K562 (cell line): ENCODE measurements at regions not wholly inside any gene's neighbourhood (a gene's known extent, or its start where the extent isn't known, plus 50 kb on each side); places are given as distances from the start of the nearest gene placed in this dataset.

Experiments
- ATAC-seq: fragments of 200-7000 bp; cut with Tn5 transposase; 3 replicates; pipeline ENCODE4 v1.9.1; 2020; ENCODE audit warnings: moderate library complexity
- BruUV-seq: library from RNA; stranded (reverse); fragments of 400-500 nt; replicated peaks from 2 replicates; lab custom pipeline; 2021; lab: Mats Ljungman, UMichigan
- CTCF ChIA-PET: fragments of 300-600 bp; formaldehyde crosslinking; extraction: SDS; loops from one replicate; lab custom pipeline; 2021; ENCODE audit warnings: low intra/inter-chr PET ratio; lab: Yijun Ruan, JAX
- POLR2A ChIA-PET: fragments of 300-600, 350-650 bp; sonication (Branson Sonifier 250); formaldehyde crosslinking; extraction: SDS; loops from one replicate; lab custom pipeline; 2021; ENCODE audit warnings: antibody characterized with exemption, inconsistent platforms; lab: Yijun Ruan, JAX
- DNase-seq, 4 experiments: peaks; one replicate each; pipeline versions ENCODE4 v3.0.0 to v3.0.0-alpha.2; 2011 to 2018; ENCODE audit warnings: low spot score in 3 of 4, mixed read lengths in 3 of 4; ENCODE audit errors: extremely low read depth in 1 of 4
- FAIRE-seq: peaks from 2 replicates; lab custom pipeline; 2011; peaks lifted over from hg19 to GRCh38; lab: Jason Lieb, UNC
- H2AFZ ChIP-seq: 2 replicates; pipeline ENCODE4 v1.6.0; 2011; ENCODE audit warnings: low read depth, low read length, control low read depth, inconsistent platforms
- H3K27ac ChIP-seq: fragments of 200-600 bp; 3 replicates; pipeline ENCODE4 v1.8.0; 2011; ENCODE audit warnings: low read depth, mild to moderate bottlenecking, control low read depth, inconsistent platforms, low read length, moderate library complexity, mixed read lengths; ENCODE audit errors: extremely low read depth
- H3K27me3 ChIP-seq, 2 experiments: fragments of 300-600 bp in 1 of 2; 2 replicates in 1 of 2; 3 replicates in 1 of 2; pipeline versions ENCODE4 v1.6.0 to v1.8.0; 2011; ENCODE audit warnings: inconsistent platforms in 2 of 2, low read length in 2 of 2, mild to moderate bottlenecking in 1 of 2, mixed read lengths in 1 of 2, moderate library complexity in 1 of 2; ENCODE audit not compliant: control insufficient read depth in 2 of 2, insufficient read depth in 2 of 2
- H3K36me3 ChIP-seq: fragments of 300-600 bp; 3 replicates; pipeline ENCODE4 v1.8.0; 2011; ENCODE audit warnings: mild to moderate bottlenecking, low read length, inconsistent platforms; ENCODE audit not compliant: control insufficient read depth, insufficient read depth
- H3K4me1 ChIP-seq, 2 experiments: fragments of 200-600 bp in 1 of 2; replicated peaks in 1 of 2; 2 replicates in 1 of 2; 3 replicates in 1 of 2; pipeline versions ENCODE4 v1.5.1 to v1.8.0; 2011; ENCODE audit warnings: inconsistent platforms in 2 of 2, low read length in 2 of 2, mild to moderate bottlenecking in 1 of 2, mixed read lengths in 1 of 2, moderate library complexity in 1 of 2; ENCODE audit not compliant: control insufficient read depth in 2 of 2, insufficient read depth in 2 of 2
- H3K4me2 ChIP-seq: 2 replicates; pipeline ENCODE4 v1.6.1; 2011; ENCODE audit warnings: low read length, control low read depth, inconsistent platforms, mixed read lengths; ENCODE audit not compliant: insufficient read depth
- H3K4me3 ChIP-seq: fragments of 200-600 bp; sonication (generic), shearing (Covaris generic); 2 replicates; pipeline ENCODE4 v1.5.1; 2016; ENCODE audit warnings: control low read depth, inconsistent platforms
- H3K79me2 ChIP-seq: fragments of 200-600 bp; 3 replicates; pipeline ENCODE4 v1.8.0; 2011; ENCODE audit warnings: low read length, inconsistent platforms; ENCODE audit not compliant: control insufficient read depth, insufficient read depth
- H3K9ac ChIP-seq, 2 experiments: 2 replicates each; pipeline versions ENCODE4 v1.6.0 to v1.6.1; 2011; ENCODE audit warnings: low read depth in 2 of 2, low read length in 2 of 2, control low read depth in 1 of 2, inconsistent platforms in 1 of 2, mild to moderate bottlenecking in 1 of 2, mixed read lengths in 1 of 2; ENCODE audit not compliant: insufficient read depth in 1 of 2
- H3K9me1 ChIP-seq: one replicate; pipeline ENCODE4 v1.6.0; 2011; ENCODE audit warnings: inconsistent platforms, mild to moderate bottlenecking, low read length, moderate library complexity; ENCODE audit not compliant: control insufficient read depth, insufficient read depth
- H3K9me3 ChIP-seq: replicated peaks from 2 replicates; pipeline ENCODE4 v1.5.1; 2011; ENCODE audit warnings: low read depth, low read length, inconsistent platforms; ENCODE audit not compliant: control insufficient read depth, insufficient read depth
- H4K20me1 ChIP-seq: replicated peaks from 2 replicates; pipeline ENCODE4 v1.6.1; 2011; ENCODE audit warnings: low read length, inconsistent platforms, mixed read lengths; ENCODE audit not compliant: control insufficient read depth, insufficient read depth
- ARHGAP35 ChIP-seq: fragments of 450-650 bp; IDR thresholded peaks from 2 replicates; pipeline ENCODE4 v1.6.1; 2018; ENCODE audit not compliant: partially characterized antibody
- GABPA ChIP-seq: fragments of 200-800 bp; sonication (Bioruptor generic); conservative IDR thresholded peaks from 2 replicates; pipeline ENCODE4 v1.6.1; 2016; ENCODE audit warnings: low read depth, missing genetic modification characterization, missing compliant biosample characterization
- GABPB1 ChIP-seq: sonication (generic); formaldehyde crosslinking; IDR thresholded peaks from 2 replicates; pipeline ENCODE4 v1.8.0; 2022; ENCODE audit warnings: mild to moderate bottlenecking, missing genetic modification reagents
- HDAC3 ChIP-seq: fragments of 450-650 bp; IDR thresholded peaks from 2 replicates; pipeline ENCODE4 v1.6.1; 2018; ENCODE audit warnings: borderline replicate concordance, mild to moderate bottlenecking, moderate library complexity; ENCODE audit not compliant: partially characterized antibody
- NONO ChIP-seq, 2 experiments: fragments of 200-400 bp in 1 of 2; fragments of 450-650 bp in 1 of 2; formaldehyde crosslinking in 1 of 2; IDR thresholded peaks; 2 replicates each; pipeline ENCODE4 v1.6.1; 2017; ENCODE audit warnings: low read depth in 2 of 2, mild to moderate bottlenecking in 2 of 2, moderate library complexity in 2 of 2, low read length in 1 of 2
- PTBP1 ChIP-seq: fragments of 200-400 bp; formaldehyde crosslinking; IDR thresholded peaks from 2 replicates; pipeline ENCODE4 v1.6.1; 2017; ENCODE audit warnings: low read depth, low read length
- RAD51 ChIP-seq: fragments of 450-650 bp; IDR thresholded peaks from 2 replicates; pipeline ENCODE4 v1.7.1; 2016; ENCODE audit warnings: low read depth, mild to moderate bottlenecking, borderline replicate concordance
- SRSF1 ChIP-seq: fragments of 200-400 bp; formaldehyde crosslinking; IDR thresholded peaks from 2 replicates; pipeline ENCODE4 v1.6.1; 2017; ENCODE audit warnings: mild to moderate bottlenecking, low read depth, low read length, moderate library complexity
- SRSF7 ChIP-seq: fragments of 200-400 bp; formaldehyde crosslinking; optimal IDR thresholded peaks from 2 replicates; pipeline ENCODE3; 2017; ENCODE audit warnings: mild to moderate bottlenecking, low read depth, low read length
- SRSF9 ChIP-seq: fragments of 200-400 bp; formaldehyde crosslinking; IDR thresholded peaks from 2 replicates; pipeline ENCODE4 v1.6.1; 2017; ENCODE audit warnings: low read depth, low read length, borderline replicate concordance
- TAF7 ChIP-seq: fragments of 450-650 bp; IDR thresholded peaks from 2 replicates; pipeline ENCODE4 v1.6.1; 2016; ENCODE audit warnings: missing genetic modification characterization, missing compliant biosample characterization
- TAF9B ChIP-seq: fragments of 450-650 bp; IDR thresholded peaks from 2 replicates; pipeline ENCODE4 v1.6.1; 2018; ENCODE audit warnings: mild to moderate bottlenecking; ENCODE audit not compliant: partially characterized antibody
- TBP ChIP-seq: optimal IDR thresholded peaks from 2 replicates; pipeline ENCODE3; 2011; ENCODE audit warnings: low read depth, low read length, improper control_type of control experiment
- THAP7 ChIP-seq: fragments of 250-450 bp; sonication (Bioruptor Pico); IDR thresholded peaks from 2 replicates; pipeline ENCODE4 v1.5.0; 2021
- YBX1 ChIP-seq: fragments of 450-650 bp; IDR thresholded peaks from 2 replicates; pipeline ENCODE4 v1.7.1; 2016; ENCODE audit warnings: mild to moderate bottlenecking
- ZNF507 ChIP-seq: conservative IDR thresholded peaks from 2 replicates; pipeline ENCODE4 v1.6.1; 2017; ENCODE audit warnings: missing genetic modification characterization, missing compliant biosample characterization
- WGBS: fragments of 100-300 bp; shearing (Covaris generic); methylation state at CpG from one replicate; pipeline ENCODE4 v1.1.6; 2016; ENCODE audit warnings: low coverage, mixed read lengths; ENCODE audit not compliant: insufficient coverage; ENCODE audit errors: missing lambda C conversion rate; 5-methylcytosine and 5-hydroxymethylcytosine counted together
- in situ Hi-C: fragments of 300-500 bp; cut with MboI; formaldehyde crosslinking; loops from 4 replicates; pipeline ENCODE4 v1.15.0; 2018; ENCODE audit warnings: inconsistent platforms, mixed read lengths
- intact Hi-C: fragments of 100-400 bp; cut with micrococcal nuclease; formaldehyde crosslinking; loops from 2 replicates; pipeline ENCODE4 v1.14.2; 2022
- TF ChIP-seq, protein P1 (sequence below): fragments of 200-800 bp; sonication (Bioruptor generic); IDR thresholded peaks from 2 replicates; pipeline ENCODE4 v1.6.1; 2017; ENCODE audit warnings: missing genetic modification characterization, missing compliant biosample characterization
- TF ChIP-seq, protein P2 (sequence below): fragments of 450-650 bp; IDR thresholded peaks from 2 replicates; pipeline ENCODE4 v1.7.0; 2016; ENCODE audit warnings: borderline replicate concordance

- no peak for TF ChIP-seq NONO (IDR thresholded peaks at IDR 0.05; ENCODE audit: low read depth in 2 of 2, low read length in 1 of 2)
- TF ChIP-seq THAP7 (CRISPR knock-in tag) = no peak
- TF ChIP-seq PTBP1 = no peak
These were observed 735.2 kb upstream of the GCFC2 start (continued) for GRCh38 chr2:76445880-76446279.

GRCh38 chr2:76444732-76445131, 734.0 kb upstream of the GCFC2 start:
- no peaks in the 10 kb centered on the region for H3K79me2 ChIP-seq
- BruUV-seq = no TSS peak
- H3K4me2 ChIP-seq = no peak overlapping the region
- no peaks in the 10 kb centered on the region for H3K27me3 ChIP-seq
- no peak overlapping the region for H3K4me3 ChIP-seq
- in situ Hi-C loops (no loop called here), intact Hi-C loops (no loop called here)
- no peak overlapping the region for H2AFZ ChIP-seq
- POLR2A ChIA-PET = no interaction called here
- no peaks in the 10 kb centered on the region for H3K9me1 ChIP-seq
- H3K4me1 ChIP-seq = no peaks in the 10 kb centered on the region
- CTCF ChIA-PET = no interaction called here
- 9% methylated on average over 3 of the region's 3 CpGs for WGBS
- H3K27ac ChIP-seq = no peak overlapping the region
- no peaks in the 10 kb centered on the region for H3K36me3 ChIP-seq
- H4K20me1 ChIP-seq = no peaks in the 10 kb centered on the region
- ATAC-seq (no peak), FAIRE-seq (no peak), DNase-seq (no peak)
- H3K9me3 ChIP-seq = no peaks in the 10 kb centered on the region
- no peak overlapping the region for H3K9ac ChIP-seq
- no peak for TF ChIP-seq YBX1
- no peak for TF ChIP-seq RAD51
- TF ChIP-seq, protein P1, sequence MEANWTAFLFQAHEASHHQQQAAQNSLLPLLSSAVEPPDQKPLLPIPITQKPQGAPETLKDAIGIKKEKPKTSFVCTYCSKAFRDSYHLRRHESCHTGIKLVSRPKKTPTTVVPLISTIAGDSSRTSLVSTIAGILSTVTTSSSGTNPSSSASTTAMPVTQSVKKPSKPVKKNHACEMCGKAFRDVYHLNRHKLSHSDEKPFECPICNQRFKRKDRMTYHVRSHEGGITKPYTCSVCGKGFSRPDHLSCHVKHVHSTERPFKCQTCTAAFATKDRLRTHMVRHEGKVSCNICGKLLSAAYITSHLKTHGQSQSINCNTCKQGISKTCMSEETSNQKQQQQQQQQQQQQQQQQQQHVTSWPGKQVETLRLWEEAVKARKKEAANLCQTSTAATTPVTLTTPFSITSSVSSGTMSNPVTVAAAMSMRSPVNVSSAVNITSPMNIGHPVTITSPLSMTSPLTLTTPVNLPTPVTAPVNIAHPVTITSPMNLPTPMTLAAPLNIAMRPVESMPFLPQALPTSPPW (CRISPR knock-in tag) = no peak
- TF ChIP-seq TBP = no peak
- TF ChIP-seq SRSF1 = no peak
- no peak for TF ChIP-seq GABPB1 (CRISPR knock-in tag)
- no peak for TF ChIP-seq HDAC3
- no peak for TF ChIP-seq TAF9B
- TF ChIP-seq GABPA (tag) = peak; percentile 83
- TF ChIP-seq TAF7 (tag) = no peak
- TF ChIP-seq ARHGAP35 = no peak
- no peak for TF ChIP-seq ZNF507 (tag)
- TF ChIP-seq SRSF9 = no peak
- TF ChIP-seq, protein P2, sequence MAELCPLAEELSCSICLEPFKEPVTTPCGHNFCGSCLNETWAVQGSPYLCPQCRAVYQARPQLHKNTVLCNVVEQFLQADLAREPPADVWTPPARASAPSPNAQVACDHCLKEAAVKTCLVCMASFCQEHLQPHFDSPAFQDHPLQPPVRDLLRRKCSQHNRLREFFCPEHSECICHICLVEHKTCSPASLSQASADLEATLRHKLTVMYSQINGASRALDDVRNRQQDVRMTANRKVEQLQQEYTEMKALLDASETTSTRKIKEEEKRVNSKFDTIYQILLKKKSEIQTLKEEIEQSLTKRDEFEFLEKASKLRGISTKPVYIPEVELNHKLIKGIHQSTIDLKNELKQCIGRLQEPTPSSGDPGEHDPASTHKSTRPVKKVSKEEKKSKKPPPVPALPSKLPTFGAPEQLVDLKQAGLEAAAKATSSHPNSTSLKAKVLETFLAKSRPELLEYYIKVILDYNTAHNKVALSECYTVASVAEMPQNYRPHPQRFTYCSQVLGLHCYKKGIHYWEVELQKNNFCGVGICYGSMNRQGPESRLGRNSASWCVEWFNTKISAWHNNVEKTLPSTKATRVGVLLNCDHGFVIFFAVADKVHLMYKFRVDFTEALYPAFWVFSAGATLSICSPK = no peak
- no peak for TF ChIP-seq SRSF7
